ENCODE measurements at regions not wholly inside any gene's neighbourhood (a gene's known extent, or its start where the extent isn't known, plus 50 kb on each side); places are given as distances from the start of the nearest gene placed in this dataset.

- Histone ChIP-seq H3K4me3 (ENCODE audit: low read depth in 1 of 2, low read length in 2 of 2) (no peak overlapping the region), H4K20me1 (ENCODE audit: insufficient read depth, low read length) (no peaks in the 10 kb centered on the region), H3K27ac (ENCODE audit: low read length) (no peak overlapping the region), H3K4me1 (ENCODE audit: insufficient read depth, low read length) (peaks cover 4% of the 10 kb centered on the region; the same call in 1 of the 2 replicates), H3K36me3 (ENCODE audit: insufficient read depth, low read length) (no peaks in the 10 kb centered on the region), H2AFZ (ENCODE audit: low read depth, low read length) (no peak overlapping the region), H3K9me3 (ENCODE audit: insufficient read depth, low read length, severe bottlenecking) (no peaks in the 10 kb centered on the region), H3K27me3 (ENCODE audit: insufficient read depth, low read length, poor library complexity) (peaks cover 6% of the 10 kb centered on the region), H3K4me2 (ENCODE audit: insufficient read depth, low read length) (no peak overlapping the region), H3K79me2 (ENCODE audit: insufficient read depth, low read length) (no peaks in the 10 kb centered on the region), H3K9ac (ENCODE audit: low read depth, low read length) (no peak overlapping the region)
- TF ChIP-seq EZH2 (IDR thresholded peaks at IDR 0.05; ENCODE audit: borderline replicate concordance, low read depth, low read length, severe bottlenecking) (no peak), CTCF (IDR thresholded peaks at IDR 0.05; ENCODE audit: borderline replicate concordance, extremely low read depth, low read length, poor library complexity, severe bottlenecking) (no peak)
- DNase-seq (no peak), ATAC-seq (ENCODE audit: insufficient read depth, low read depth) (no peak)
Measured at GRCh38 chr16:86823888-86824671, 245.7 kb downstream of the FOXL1 start.

GRCh38 chr16:86824751-86825296 is 246.5 kb downstream of the FOXL1 start:
- no peak for DNase-seq
- no peak for ATAC-seq (ENCODE audit: insufficient read depth, low read depth)
- Histone ChIP-seq H3K9ac (ENCODE audit: low read depth, low read length) (no peak overlapping the region), H3K27ac (ENCODE audit: low read length) (no peak overlapping the region), H3K9me3 (ENCODE audit: insufficient read depth, low read length, severe bottlenecking) (no peaks in the 10 kb centered on the region), H3K36me3 (ENCODE audit: insufficient read depth, low read length) (no peaks in the 10 kb centered on the region), H3K27me3 (ENCODE audit: insufficient read depth, low read length, poor library complexity) (peaks cover 6% of the 10 kb centered on the region), H2AFZ (ENCODE audit: low read depth, low read length) (no peak overlapping the region), H4K20me1 (ENCODE audit: insufficient read depth, low read length) (no peaks in the 10 kb centered on the region), H3K4me1 (ENCODE audit: insufficient read depth, low read length) (peaks cover 4% of the 10 kb centered on the region; the same call in 1 of the 2 replicates), H3K4me2 (ENCODE audit: insufficient read depth, low read length) (no peak overlapping the region), H3K4me3 (ENCODE audit: low read depth in 1 of 2, low read length in 2 of 2) (no peak overlapping the region), H3K79me2 (ENCODE audit: insufficient read depth, low read length) (no peaks in the 10 kb centered on the region)
- no peak for TF ChIP-seq EZH2 (IDR thresholded peaks at IDR 0.05; ENCODE audit: borderline replicate concordance, low read depth, low read length, severe bottlenecking)
- TF ChIP-seq CTCF (IDR thresholded peaks at IDR 0.05; ENCODE audit: borderline replicate concordance, extremely low read depth, low read length, poor library complexity, severe bottlenecking), result no peak

- H3K4me2 ChIP-seq (ENCODE audit: insufficient read depth, low read length), result no peak overlapping the region
- ATAC-seq (ENCODE audit: insufficient read depth, low read depth) (no peak), DNase-seq (no peak)
- H4K20me1 ChIP-seq (ENCODE audit: insufficient read depth, low read length), result no peaks in the 10 kb centered on the region
- no peaks in the 10 kb centered on the region for H3K79me2 ChIP-seq (ENCODE audit: insufficient read depth, low read length)
- H3K9ac ChIP-seq (ENCODE audit: low read depth, low read length), result no peak overlapping the region
- H3K4me1 ChIP-seq (ENCODE audit: insufficient read depth, low read length), result peaks cover 4% of the 10 kb centered on the region; the same call in 1 of the 2 replicates
- no peak overlapping the region for H3K27ac ChIP-seq (ENCODE audit: low read length)
- peaks cover 9% of the 10 kb centered on the region for H3K27me3 ChIP-seq (ENCODE audit: insufficient read depth, low read length, poor library complexity)
- TF ChIP-seq EZH2 (IDR thresholded peaks at IDR 0.05; ENCODE audit: borderline replicate concordance, low read depth, low read length, severe bottlenecking) (no peak), CTCF (IDR thresholded peaks at IDR 0.05; ENCODE audit: borderline replicate concordance, extremely low read depth, low read length, poor library complexity, severe bottlenecking) (no peak)
- no peak overlapping the region for H3K4me3 ChIP-seq (ENCODE audit: low read depth in 1 of 2, low read length in 2 of 2)
- no peaks in the 10 kb centered on the region for H3K9me3 ChIP-seq (ENCODE audit: insufficient read depth, low read length, severe bottlenecking)
- no peaks in the 10 kb centered on the region for H3K36me3 ChIP-seq (ENCODE audit: insufficient read depth, low read length)
- H2AFZ ChIP-seq (ENCODE audit: low read depth, low read length), result no peak overlapping the region
Measured at GRCh38 chr16:86825631-86826030, 247.3 kb downstream of the FOXL1 start.
